ENCODE measurements at regions not wholly inside any gene's neighbourhood (a gene's known extent, or its start where the extent isn't known, plus 50 kb on each side); places are given as distances from the start of the nearest gene placed in this dataset.
"Not testable (repeated sequence)": the region's sequence is repeated elsewhere in the genome, so short reads cannot be mapped to it uniquely, and the experiment has no call there.

DNA sequence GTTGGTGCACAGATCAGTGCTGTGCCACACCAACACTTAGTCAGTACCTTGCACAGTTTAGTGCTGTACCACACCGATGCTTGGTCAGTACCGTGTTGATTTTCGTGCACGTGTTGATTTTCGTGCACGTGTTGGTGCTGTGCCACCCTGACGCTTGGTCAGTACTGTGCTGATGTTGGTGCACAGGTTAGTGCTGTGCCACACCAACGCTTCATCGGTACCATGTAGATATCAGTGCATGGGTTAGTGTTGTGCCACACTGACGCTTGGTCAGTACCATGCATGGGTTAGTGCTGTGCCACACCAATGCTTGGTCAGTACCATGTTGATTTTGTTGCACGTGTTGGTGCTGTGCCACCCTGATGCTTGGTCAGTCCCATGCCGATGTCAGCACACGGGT lies 103.5 kb downstream of the NPIPB11 start:
- no peaks in the 10 kb centered on the region for H3K9me3 ChIP-seq
- H3K27ac ChIP-seq, result no peak overlapping the region
- peaks cover 0 to 9% (median 0%) of the 10 kb centered on the region in 4 donors for H3K36me3 ChIP-seq
- TF ChIP-seq, protein P1, sequence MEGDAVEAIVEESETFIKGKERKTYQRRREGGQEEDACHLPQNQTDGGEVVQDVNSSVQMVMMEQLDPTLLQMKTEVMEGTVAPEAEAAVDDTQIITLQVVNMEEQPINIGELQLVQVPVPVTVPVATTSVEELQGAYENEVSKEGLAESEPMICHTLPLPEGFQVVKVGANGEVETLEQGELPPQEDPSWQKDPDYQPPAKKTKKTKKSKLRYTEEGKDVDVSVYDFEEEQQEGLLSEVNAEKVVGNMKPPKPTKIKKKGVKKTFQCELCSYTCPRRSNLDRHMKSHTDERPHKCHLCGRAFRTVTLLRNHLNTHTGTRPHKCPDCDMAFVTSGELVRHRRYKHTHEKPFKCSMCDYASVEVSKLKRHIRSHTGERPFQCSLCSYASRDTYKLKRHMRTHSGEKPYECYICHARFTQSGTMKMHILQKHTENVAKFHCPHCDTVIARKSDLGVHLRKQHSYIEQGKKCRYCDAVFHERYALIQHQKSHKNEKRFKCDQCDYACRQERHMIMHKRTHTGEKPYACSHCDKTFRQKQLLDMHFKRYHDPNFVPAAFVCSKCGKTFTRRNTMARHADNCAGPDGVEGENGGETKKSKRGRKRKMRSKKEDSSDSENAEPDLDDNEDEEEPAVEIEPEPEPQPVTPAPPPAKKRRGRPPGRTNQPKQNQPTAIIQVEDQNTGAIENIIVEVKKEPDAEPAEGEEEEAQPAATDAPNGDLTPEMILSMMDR (IDR thresholded peaks at IDR 0.05), result no peak
- no peak for TF ChIP-seq POLR2A (IDR thresholded peaks at IDR 0.05)
- no peak for TF ChIP-seq EP300 (IDR thresholded peaks at IDR 0.05)
- no peak for TF ChIP-seq POLR2AphosphoS5 (IDR thresholded peaks at IDR 0.05)
- no peaks in the 10 kb centered on the region for H3K27me3 ChIP-seq
- H3K4me1 ChIP-seq, result peaks cover 0 to 9% (median 8%) of the 10 kb centered on the region in 4 donors
- intact Hi-C loops (cut with DNase I), result no loop called here
- WGBS, 2 donors, result 93 to 98% methylated on average over 13 of the region's 13 CpGs
- DNase-seq, result no peak
- no peak overlapping the region for H3K4me3 ChIP-seq

GRCh38 chr16:29302433-29302832 lies 104.1 kb downstream of the NPIPB11 start:
- H3K27me3 ChIP-seq; H3K36me3 ChIP-seq; H3K4me1 ChIP-seq; H3K27ac ChIP-seq; H3K9me3 ChIP-seq; H3K4me3 ChIP-seq; DNase-seq; intact Hi-C loops (cut with DNase I): not testable (repeated sequence)
- WGBS, 2 donors, result 94 to 96% methylated on average over 20 of the region's 20 CpGs

GRCh38 chr16:29301662-29302285 lies 104.7 kb downstream of the NPIPB11 start:
- H3K36me3 ChIP-seq; intact Hi-C loops (cut with DNase I); DNase-seq; H3K27me3 ChIP-seq; H3K4me3 ChIP-seq; H3K4me1 ChIP-seq; H3K27ac ChIP-seq; H3K9me3 ChIP-seq: not testable (repeated sequence)
- WGBS, 2 donors, result 85 to 88% methylated on average over 15 of the region's 15 CpGs

DNA sequence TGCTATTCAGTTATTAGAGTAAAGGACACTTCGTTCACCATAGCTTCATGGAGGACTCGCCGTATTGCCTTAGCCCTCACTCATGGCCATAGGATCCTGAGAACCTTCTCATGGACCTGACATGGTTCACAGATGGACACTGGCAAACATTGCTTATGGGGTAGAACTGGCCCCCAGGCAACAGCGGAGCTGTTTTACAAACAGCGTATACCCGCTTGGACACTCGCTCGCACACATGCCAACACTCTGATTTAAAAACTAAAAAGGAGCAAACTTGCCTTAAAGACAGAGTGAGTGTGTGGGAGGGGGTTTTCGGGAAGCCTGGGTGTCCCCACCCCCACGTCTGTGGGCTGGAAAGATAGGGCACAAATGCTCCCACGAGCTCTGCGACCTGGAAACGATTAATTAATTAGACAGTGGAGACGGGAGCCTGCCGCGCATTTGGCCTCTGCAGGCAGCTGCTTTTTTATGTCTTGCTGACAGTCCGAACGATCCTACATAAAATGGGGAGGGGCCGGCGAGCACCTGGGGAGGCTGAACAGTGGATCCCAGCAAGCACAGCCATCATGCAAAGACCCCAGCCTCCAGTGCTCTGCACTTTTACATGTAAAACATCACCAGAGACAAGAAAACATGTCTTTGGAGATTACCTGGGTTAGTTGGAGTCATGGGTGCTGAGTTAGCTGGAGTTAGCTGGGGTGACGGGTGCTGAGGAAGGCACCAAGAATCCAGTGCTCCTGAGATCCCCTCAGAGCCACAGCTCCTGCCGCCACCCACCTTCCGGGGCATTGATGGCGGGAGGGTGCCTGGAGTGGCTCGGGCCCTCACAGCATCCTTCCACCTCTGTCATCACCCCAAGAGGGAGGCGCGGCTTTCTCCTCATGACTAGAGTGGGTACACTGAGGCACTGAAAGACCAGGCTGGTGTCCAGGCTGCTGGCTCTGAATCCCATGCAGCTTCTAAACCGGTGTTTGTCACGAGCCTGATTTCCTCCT lies 105.7 kb downstream of the NPIPB11 start:
- H3K4me1 ChIP-seq; H3K27me3 ChIP-seq; DNase-seq; intact Hi-C loops (cut with DNase I); H3K4me3 ChIP-seq; H3K36me3 ChIP-seq; H3K9me3 ChIP-seq: not testable (repeated sequence)
- peak overlapping the region in 3 of 4 donors; percentile 38 to 39 (median 39) for H3K27ac ChIP-seq
- WGBS, 2 donors, result 82 to 87% methylated on average over 29 of the region's 29 CpGs

GRCh38 chr16:29300030-29300491 lies 106.5 kb downstream of the NPIPB11 start:
- intact Hi-C loops (cut with DNase I); H3K4me3 ChIP-seq: not testable (repeated sequence)
- H3K27ac ChIP-seq, result peak overlapping the region in 2 of 4 donors; percentile 38 to 39

GRCh38 chr16:29298997-29299396 lies 107.5 kb downstream of the NPIPB11 start:
- H3K27ac ChIP-seq; intact Hi-C loops (cut with DNase I); H3K9me3 ChIP-seq; H3K4me3 ChIP-seq; DNase-seq; H3K4me1 ChIP-seq; H3K27me3 ChIP-seq; H3K36me3 ChIP-seq: not testable (repeated sequence)
- WGBS, 2 donors, result 92 to 95% methylated on average over 10 of the region's 10 CpGs

More at GRCh38 chr16:29300030-29300491, 106.5 kb downstream of the NPIPB11 start:
- DNase-seq, result peak; percentile 80
- H3K9me3 ChIP-seq, H3K4me1 ChIP-seq, H3K36me3 ChIP-seq, H3K27me3 ChIP-seq: not testable (repeated sequence)
- TF ChIP-seq POLR2AphosphoS5 (IDR thresholded peaks at IDR 0.05) (peak in 1 of 4 donors; percentile 40), EP300 (IDR thresholded peaks at IDR 0.05) (peak in 1 of 4 donors; percentile 13)
- 52 to 59% methylated on average over 7 of the region's 7 CpGs for whole genome bisulfite sequencing, 2 donors

DNA sequence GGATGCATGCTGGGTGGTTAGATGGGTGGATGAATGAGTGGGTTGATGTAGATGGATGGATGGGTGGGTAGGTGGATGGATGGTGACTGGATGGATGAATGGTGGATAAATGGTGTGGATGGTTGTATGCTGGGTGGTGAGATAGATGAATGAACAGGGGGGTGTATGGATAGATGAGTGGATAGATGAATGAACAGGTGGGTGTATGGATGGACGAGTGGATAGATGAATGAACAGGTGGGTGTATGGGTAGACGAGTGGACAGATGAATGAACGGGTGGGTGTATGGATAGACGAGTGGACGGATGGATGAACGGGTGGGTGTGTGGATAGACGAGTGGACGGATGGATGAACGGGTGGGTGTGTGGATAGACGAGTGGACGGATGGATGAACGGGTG lies 108.2 kb downstream of the NPIPB11 start:
- H3K4me3 ChIP-seq; H3K36me3 ChIP-seq; H3K27ac ChIP-seq; intact Hi-C loops (cut with DNase I); H3K4me1 ChIP-seq; H3K27me3 ChIP-seq; DNase-seq; H3K9me3 ChIP-seq: not testable (repeated sequence)
- 93 to 96% methylated on average over 9 to 10 of the region's 12 CpGs for WGBS, 2 donors

DNA sequence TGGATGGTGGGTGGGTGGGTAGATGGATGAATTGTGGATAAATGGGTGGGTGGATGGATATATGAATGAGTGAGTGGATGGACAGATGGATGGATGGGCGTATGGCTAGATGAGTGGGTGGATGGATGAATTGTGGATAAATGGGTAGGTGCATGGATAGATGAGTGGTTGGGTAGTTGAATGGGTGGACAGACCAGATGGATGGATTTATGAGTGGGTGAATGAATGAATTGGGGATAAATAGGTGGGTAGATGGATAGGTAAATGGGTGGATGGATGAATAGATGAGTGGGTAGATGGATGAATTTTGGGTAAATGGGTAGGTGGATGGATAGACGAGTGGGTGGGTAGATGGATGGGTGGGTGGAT lies 108.7 kb downstream of the NPIPB11 start:
- H3K27me3 ChIP-seq; H3K9me3 ChIP-seq; DNase-seq; H3K4me3 ChIP-seq; H3K36me3 ChIP-seq; intact Hi-C loops (cut with DNase I); H3K27ac ChIP-seq; H3K4me1 ChIP-seq: not testable (repeated sequence)
- WGBS, 2 donors, result 84% methylated on average over 2 of the region's 2 CpGs

GRCh38 chr16:29297144-29297808 lies 109.2 kb downstream of the NPIPB11 start:
- intact Hi-C loops (cut with DNase I); H3K27me3 ChIP-seq; H3K4me3 ChIP-seq; H3K36me3 ChIP-seq; H3K27ac ChIP-seq; H3K9me3 ChIP-seq: not testable (repeated sequence)
- 90 to 91% methylated on average over 17 of the region's 17 CpGs for WGBS, 2 donors
- peak; percentile 48 for DNase-seq
- peaks cover 0 to 13% (median 9%) of the 10 kb centered on the region in 4 donors for H3K4me1 ChIP-seq

- H3K27ac ChIP-seq; H3K36me3 ChIP-seq; H3K9me3 ChIP-seq; H3K4me3 ChIP-seq; H3K27me3 ChIP-seq; intact Hi-C loops (cut with DNase I); DNase-seq: not testable (repeated sequence)
- peaks cover 0 to 24% (median 20%) of the 10 kb centered on the region in 4 donors for H3K4me1 ChIP-seq
- 87 to 95% methylated on average over 11 of the region's 11 CpGs for WGBS, 2 donors
These were observed 110.3 kb downstream of the NPIPB11 start for GRCh38 chr16:29296176-29296575.

All from sigmoid colon (tissue), 6 donors.